ENCODE measurements at regions not wholly inside any gene's neighbourhood (a gene's known extent, or its start where the extent isn't known, plus 50 kb on each side); places are given as distances from the start of the nearest gene placed in this dataset.

- Histone ChIP-seq H3K27ac (ENCODE audit: low read length in 2 of 2) (no peak overlapping the region), H3K9ac (ENCODE audit: low read length) (no peak overlapping the region), H4K20me1 (ENCODE audit: control insufficient read depth, insufficient read depth, low read length, poor library complexity, severe bottlenecking) (no peaks in the 10 kb centered on the region), H3K36me3 (replicated peaks in 1 of 2; ENCODE audit: control extremely low read depth in 1 of 2, control insufficient read depth in 1 of 2, extremely low read depth in 1 of 2, insufficient read depth in 2 of 2, low read length in 1 of 2) (no peaks in the 10 kb centered on the region), H3K4me2 (replicated peaks; ENCODE audit: low read depth, low read length, poor library complexity, severe bottlenecking) (no peak overlapping the region), H3K9me3 (ENCODE audit: control extremely low read depth in 1 of 3, control insufficient read depth in 2 of 3, insufficient read depth in 1 of 3, low read length in 2 of 3) (no peaks in the 10 kb centered on the region), H2AFZ (ENCODE audit: insufficient read depth, low read depth, low read length, poor library complexity, severe bottlenecking) (no peak overlapping the region), H3K4me3 (ENCODE audit: control extremely low read depth in 1 of 5, extremely low read depth in 1 of 5, insufficient read depth in 1 of 5, low read depth in 2 of 5, low read length in 4 of 5) (no peak overlapping the region), H3K27me3 (replicated peaks in 1 of 4; ENCODE audit: control extremely low read depth in 1 of 4, control insufficient read depth in 3 of 4, insufficient read depth in 4 of 4, low read length in 3 of 4) (no peaks in the 10 kb centered on the region), H3K4me1 (ENCODE audit: control insufficient read depth in 2 of 2, insufficient read depth in 2 of 2, low read length in 2 of 2) (no peaks in the 10 kb centered on the region), H3K79me2 (ENCODE audit: control insufficient read depth, insufficient read depth, low read length) (no peaks in the 10 kb centered on the region)
- whole genome bisulfite sequencing (ENCODE audit: insufficient coverage): no CpG with 5 or more reads among the region's 1 CpG
- TF ChIP-seq EZH2 (IDR thresholded peaks at IDR 0.05; ENCODE audit: borderline replicate concordance, insufficient read depth, low read depth, low read length, poor library complexity, severe bottlenecking) (no peak), CTCF (IDR thresholded peaks at IDR 0.05) (no peak)
- POLR2A ChIA-PET: no interaction called here
- H3K4me3 Mint-ChIP-seq: no peak overlapping the region
- DNase-seq: no peak
- H3K27me3 Mint-ChIP-seq: no peaks in the 10 kb centered on the region
- H3K9me3 Mint-ChIP-seq (ENCODE audit: insufficient read depth): no peaks in the 10 kb centered on the region
- no peaks in the 10 kb centered on the region for H3K4me1 Mint-ChIP-seq
- H3K27ac Mint-ChIP-seq: no peak overlapping the region
- intact Hi-C loops (cut with micrococcal nuclease): no loop called here
- no peak for ATAC-seq (ENCODE audit: low read depth)
- CTCF ChIA-PET: no interaction called here
Observed at GRCh38 chr12:86741531-86741930, 485.3 kb upstream of the MGAT4C start.

- H3K4me1 ChIP-seq (ENCODE audit: control insufficient read depth in 2 of 2, insufficient read depth in 2 of 2, low read length in 2 of 2): no peaks in the 10 kb centered on the region
- no peak for DNase-seq
- no peaks in the 10 kb centered on the region for H3K36me3 ChIP-seq (replicated peaks in 1 of 2; ENCODE audit: control extremely low read depth in 1 of 2, control insufficient read depth in 1 of 2, extremely low read depth in 1 of 2, insufficient read depth in 2 of 2, low read length in 1 of 2)
- TF ChIP-seq CTCF (IDR thresholded peaks at IDR 0.05) (no peak), EZH2 (IDR thresholded peaks at IDR 0.05; ENCODE audit: borderline replicate concordance, insufficient read depth, low read depth, low read length, poor library complexity, severe bottlenecking) (no peak)
- no peaks in the 10 kb centered on the region for H3K79me2 ChIP-seq (ENCODE audit: control insufficient read depth, insufficient read depth, low read length)
- no peaks in the 10 kb centered on the region for H3K27me3 ChIP-seq (replicated peaks in 1 of 4; ENCODE audit: control extremely low read depth in 1 of 4, control insufficient read depth in 3 of 4, insufficient read depth in 4 of 4, low read length in 3 of 4)
- Mint-ChIP-seq H3K4me3 (no peak overlapping the region), H3K27me3 (no peaks in the 10 kb centered on the region), H3K4me1 (no peaks in the 10 kb centered on the region), H3K9me3 (ENCODE audit: insufficient read depth) (no peaks in the 10 kb centered on the region), H3K27ac (no peak overlapping the region)
- POLR2A ChIA-PET: no interaction called here
- no peaks in the 10 kb centered on the region for H3K9me3 ChIP-seq (ENCODE audit: control extremely low read depth in 1 of 3, control insufficient read depth in 2 of 3, insufficient read depth in 1 of 3, low read length in 2 of 3)
- no peaks in the 10 kb centered on the region for H4K20me1 ChIP-seq (ENCODE audit: control insufficient read depth, insufficient read depth, low read length, poor library complexity, severe bottlenecking)
- H2AFZ ChIP-seq (ENCODE audit: insufficient read depth, low read depth, low read length, poor library complexity, severe bottlenecking): no peak overlapping the region
- no peak for ATAC-seq (ENCODE audit: low read depth)
- H3K4me3 ChIP-seq (ENCODE audit: control extremely low read depth in 1 of 5, extremely low read depth in 1 of 5, insufficient read depth in 1 of 5, low read depth in 2 of 5, low read length in 4 of 5): no peak overlapping the region
- CTCF ChIA-PET: no interaction called here
- intact Hi-C loops (cut with micrococcal nuclease): no loop called here
- no peak overlapping the region for H3K4me2 ChIP-seq (replicated peaks; ENCODE audit: low read depth, low read length, poor library complexity, severe bottlenecking)
- H3K27ac ChIP-seq (ENCODE audit: low read length in 2 of 2): no peak overlapping the region
- no peak overlapping the region for H3K9ac ChIP-seq (ENCODE audit: low read length)
Observed at GRCh38 chr12:86735851-86736250, 479.7 kb upstream of the MGAT4C start.

All from B cell (primary cell).